ENCODE measurements at regions not wholly inside any gene's neighbourhood (a gene's known extent, or its start where the extent isn't known, plus 50 kb on each side); places are given as distances from the start of the nearest gene placed in this dataset.

GRCh38 chr11:127117231-127117739, 116.7 kb upstream of the KIRREL3 start:
- DNase-seq (ENCODE audit: low spot score) (no peak), ATAC-seq (ENCODE audit: insufficient number of reproducible peaks, low FRiP score, low read depth) (no peak)
- Histone ChIP-seq H3K27me3 (replicated peaks; ENCODE audit: insufficient read depth) (no peaks in the 10 kb centered on the region), H3K4me1 (ENCODE audit: control insufficient read depth in 1 of 2, low read depth in 2 of 2) (no peaks in the 10 kb centered on the region), H3K9me3 (no peaks in the 10 kb centered on the region), H3K4me3 (no peak overlapping the region), H3K27ac (no peak overlapping the region), H3K36me3 (no peaks in the 10 kb centered on the region)
- TF ChIP-seq CTCF (IDR thresholded peaks at IDR 0.05), result no peak

GRCh38 chr11:127115844-127116243, 115.3 kb upstream of the KIRREL3 start:
- no peak overlapping the region for H3K4me3 ChIP-seq
- no peak overlapping the region for H3K27ac ChIP-seq
- H3K4me1 ChIP-seq (ENCODE audit: control insufficient read depth in 1 of 2, low read depth in 2 of 2), result no peaks in the 10 kb centered on the region
- no peaks in the 10 kb centered on the region for H3K27me3 ChIP-seq (replicated peaks; ENCODE audit: insufficient read depth)
- H3K36me3 ChIP-seq, result no peaks in the 10 kb centered on the region
- no peak for ATAC-seq (ENCODE audit: insufficient number of reproducible peaks, low FRiP score, low read depth)
- no peak for TF ChIP-seq CTCF (IDR thresholded peaks at IDR 0.05)
- DNase-seq (ENCODE audit: low spot score), result no peak
- H3K9me3 ChIP-seq, result no peaks in the 10 kb centered on the region

GRCh38 chr11:127114035-127114434, 113.5 kb upstream of the KIRREL3 start:
- Histone ChIP-seq H3K9me3 (no peaks in the 10 kb centered on the region), H3K27ac (no peak overlapping the region), H3K36me3 (no peaks in the 10 kb centered on the region), H3K4me1 (ENCODE audit: control insufficient read depth in 1 of 2, low read depth in 2 of 2) (no peaks in the 10 kb centered on the region), H3K4me3 (no peak overlapping the region), H3K27me3 (replicated peaks; ENCODE audit: insufficient read depth) (no peaks in the 10 kb centered on the region)
- TF ChIP-seq CTCF (IDR thresholded peaks at IDR 0.05), result no peak
- ATAC-seq (ENCODE audit: insufficient number of reproducible peaks, low FRiP score, low read depth), result no peak
- no peak for DNase-seq (ENCODE audit: low spot score)

- Histone ChIP-seq H3K9me3 (no peaks in the 10 kb centered on the region), H3K27me3 (replicated peaks; ENCODE audit: insufficient read depth) (no peaks in the 10 kb centered on the region), H3K27ac (no peak overlapping the region), H3K4me3 (no peak overlapping the region), H3K4me1 (ENCODE audit: control insufficient read depth in 1 of 2, low read depth in 2 of 2) (no peaks in the 10 kb centered on the region), H3K36me3 (no peaks in the 10 kb centered on the region)
- TF ChIP-seq CTCF (IDR thresholded peaks at IDR 0.05), result no peak
- ATAC-seq (ENCODE audit: insufficient number of reproducible peaks, low FRiP score, low read depth) (no peak), DNase-seq (ENCODE audit: low spot score) (no peak)
Observed at GRCh38 chr11:127110542-127110941, 110.0 kb upstream of the KIRREL3 start.

- TF ChIP-seq CTCF (IDR thresholded peaks at IDR 0.05), result no peak
- ATAC-seq (ENCODE audit: insufficient number of reproducible peaks, low FRiP score, low read depth) (no peak), DNase-seq (ENCODE audit: low spot score) (no peak)
- no peak overlapping the region for H3K4me3 ChIP-seq
- H3K4me1 ChIP-seq (ENCODE audit: control insufficient read depth in 1 of 2, low read depth in 2 of 2), result no peaks in the 10 kb centered on the region
- H3K27ac ChIP-seq, result no peak overlapping the region
- H3K36me3 ChIP-seq, result no peaks in the 10 kb centered on the region
- no peaks in the 10 kb centered on the region for H3K27me3 ChIP-seq (replicated peaks; ENCODE audit: insufficient read depth)
- H3K9me3 ChIP-seq, result no peaks in the 10 kb centered on the region
Observed at GRCh38 chr11:127109796-127110480, 109.4 kb upstream of the KIRREL3 start.
